ENCODE measurements at regions not wholly inside any gene's neighbourhood (a gene's known extent, or its start where the extent isn't known, plus 50 kb on each side); places are given as distances from the start of the nearest gene placed in this dataset.

GRCh38 chr13:78460176-78460575 is 143.2 kb downstream of the POU4F1 start:
- no peak overlapping the region for H2AFZ ChIP-seq (ENCODE audit: low read length)
- DNase-seq (ENCODE audit: low spot score) (no peak), FAIRE-seq (no peak), ATAC-seq (no peak)
- TF ChIP-seq CCAR2 (optimal IDR thresholded peaks at IDR 0.05; ENCODE audit: low read depth, low read length) = no peak
- no peak for TF ChIP-seq PITX1 (CRISPR knock-in tag; IDR thresholded peaks at IDR 0.05)
- no peak for TF ChIP-seq SMARCC2 (IDR thresholded peaks at IDR 0.05)
- TF ChIP-seq, protein P1, sequence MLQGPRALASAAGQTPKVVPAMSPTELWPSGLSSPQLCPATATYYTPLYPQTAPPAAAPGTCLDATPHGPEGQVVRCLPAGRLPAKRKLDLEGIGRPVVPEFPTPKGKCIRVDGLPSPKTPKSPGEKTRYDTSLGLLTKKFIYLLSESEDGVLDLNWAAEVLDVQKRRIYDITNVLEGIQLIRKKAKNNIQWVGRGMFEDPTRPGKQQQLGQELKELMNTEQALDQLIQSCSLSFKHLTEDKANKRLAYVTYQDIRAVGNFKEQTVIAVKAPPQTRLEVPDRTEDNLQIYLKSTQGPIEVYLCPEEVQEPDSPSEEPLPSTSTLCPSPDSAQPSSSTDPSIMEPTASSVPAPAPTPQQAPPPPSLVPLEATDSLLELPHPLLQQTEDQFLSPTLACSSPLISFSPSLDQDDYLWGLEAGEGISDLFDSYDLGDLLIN (CRISPR knock-in tag; IDR thresholded peaks at IDR 0.05; ENCODE audit: borderline replicate concordance) = no peak
- TF ChIP-seq PPARG (CRISPR knock-in tag; conservative IDR thresholded peaks at IDR 0.05) = no peak
- TF ChIP-seq, protein P2, sequence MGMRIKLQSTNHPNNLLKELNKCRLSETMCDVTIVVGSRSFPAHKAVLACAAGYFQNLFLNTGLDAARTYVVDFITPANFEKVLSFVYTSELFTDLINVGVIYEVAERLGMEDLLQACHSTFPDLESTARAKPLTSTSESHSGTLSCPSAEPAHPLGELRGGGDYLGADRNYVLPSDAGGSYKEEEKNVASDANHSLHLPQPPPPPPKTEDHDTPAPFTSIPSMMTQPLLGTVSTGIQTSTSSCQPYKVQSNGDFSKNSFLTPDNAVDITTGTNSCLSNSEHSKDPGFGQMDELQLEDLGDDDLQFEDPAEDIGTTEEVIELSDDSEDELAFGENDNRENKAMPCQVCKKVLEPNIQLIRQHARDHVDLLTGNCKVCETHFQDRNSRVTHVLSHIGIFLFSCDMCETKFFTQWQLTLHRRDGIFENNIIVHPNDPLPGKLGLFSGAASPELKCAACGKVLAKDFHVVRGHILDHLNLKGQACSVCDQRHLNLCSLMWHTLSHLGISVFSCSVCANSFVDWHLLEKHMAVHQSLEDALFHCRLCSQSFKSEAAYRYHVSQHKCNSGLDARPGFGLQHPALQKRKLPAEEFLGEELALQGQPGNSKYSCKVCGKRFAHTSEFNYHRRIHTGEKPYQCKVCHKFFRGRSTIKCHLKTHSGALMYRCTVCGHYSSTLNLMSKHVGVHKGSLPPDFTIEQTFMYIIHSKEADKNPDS (CRISPR knock-in tag; IDR thresholded peaks at IDR 0.05) = no peak
- no peak for TF ChIP-seq TARDBP (CRISPR knock-in tag; IDR thresholded peaks at IDR 0.05)
- TF ChIP-seq ZNF644 (CRISPR knock-in tag; IDR thresholded peaks at IDR 0.05; ENCODE audit: low read depth) = no peak
- no peak for TF ChIP-seq TAF1 (CRISPR knock-in tag; IDR thresholded peaks at IDR 0.05)
- TF ChIP-seq CREB1 (IDR thresholded peaks at IDR 0.05) = peak; percentile 62; the same call in 1 of the 2 replicates
- TF ChIP-seq CREB1 (CRISPR knock-in tag; IDR thresholded peaks at IDR 0.05) = no peak
- TF ChIP-seq HNRNPLL (IDR thresholded peaks at IDR 0.05; ENCODE audit: low read depth, low read length, poor library complexity, severe bottlenecking) = no peak
- no peak for TF ChIP-seq ZC3H4 (CRISPR knock-in tag; IDR thresholded peaks at IDR 0.05; ENCODE audit: borderline replicate concordance)
- TF ChIP-seq NR0B2 (CRISPR knock-in tag; IDR thresholded peaks at IDR 0.05) = no peak
- no peak for TF ChIP-seq MAFK (conservative IDR thresholded peaks at IDR 0.05 in 1 of 2, IDR thresholded peaks at IDR 0.05 in 1 of 2; ENCODE audit: low read length in 2 of 2)
- TF ChIP-seq ATF7 (IDR thresholded peaks at IDR 0.05) = peak; percentile 85
- no peak for TF ChIP-seq ATF7 (CRISPR knock-in tag; IDR thresholded peaks at IDR 0.05)
- no peak for TF ChIP-seq ZNF234 (CRISPR knock-in tag; conservative IDR thresholded peaks at IDR 0.05)
- TF ChIP-seq ZNF567 (CRISPR knock-in tag; IDR thresholded peaks at IDR 0.05; ENCODE audit: borderline replicate concordance) = no peak
- no peak overlapping the region for H3K27ac ChIP-seq (ENCODE audit: extremely low read length, insufficient read depth, low read length)
- CTCF ChIA-PET (ENCODE audit: low intra/inter-chr PET ratio, low total read pairs) = no interaction called here
- intact Hi-C loops (cut with micrococcal nuclease; ENCODE audit: unreplicated experiment) = no loop called here
- H3K79me2 ChIP-seq (ENCODE audit: insufficient read depth, low read length) = no peaks in the 10 kb centered on the region
- no TSS peak for BruUV-seq (replicated peaks)
- in situ Hi-C loops (cut with HindIII; ENCODE audit: extremely low pct_ligation_motif_present, low pct_unique_long_range_greater_than_20kb) = no loop called here
- H3K36me3 ChIP-seq (replicated peaks in 1 of 2; ENCODE audit: control insufficient read depth in 1 of 2, insufficient read depth in 2 of 2, low read length in 2 of 2) = no peaks in the 10 kb centered on the region
- POLR2A ChIA-PET = no interaction called here
- H3K4me2 ChIP-seq (ENCODE audit: low read depth, low read length) = no peak overlapping the region
- 2% methylated on average over 2 of the region's 2 CpGs for WGBS (ENCODE audit: low lambda C conversion rate)
- H4K20me1 ChIP-seq (ENCODE audit: insufficient read depth, low read length) = no peaks in the 10 kb centered on the region
- H3K9ac ChIP-seq (ENCODE audit: insufficient read depth, low read depth, low read length) = no peak overlapping the region
- H3K4me1 ChIP-seq (ENCODE audit: insufficient read depth, low read length) = no peaks in the 10 kb centered on the region
- no peaks in the 10 kb centered on the region for H3K9me3 ChIP-seq (ENCODE audit: low read length)
- H3K4me3 ChIP-seq (replicated peaks in 1 of 3; ENCODE audit: insufficient read depth in 1 of 3, low read depth in 2 of 3, low read length in 3 of 3) = no peak overlapping the region
- no peaks in the 10 kb centered on the region for H3K27me3 ChIP-seq (ENCODE audit: control insufficient read depth in 1 of 2, insufficient read depth in 2 of 2, low read length in 2 of 2)

Data from HepG2 (cell line).